Activated CD8-positive, alpha-beta T cell treated with anti-CD3 and anti-CD28 coated beads for 36 hours (primary cell): ENCODE measurements at regions not wholly inside any gene's neighbourhood (a gene's known extent, or its start where the extent isn't known, plus 50 kb on each side); places are given as distances from the start of the nearest gene placed in this dataset.

ENCODE experiments used
- ATAC-seq: fragments of 200-7000 bp; cut with Tn5 transposase; one replicate; pipeline ENCODE4 v1.10.0; 2021; ENCODE audit warnings: mild to moderate bottlenecking, moderate library complexity
- CTCF ChIA-PET: fragments of 350-600 bp; sonication (Branson Sonifier 250); formaldehyde crosslinking; loops from one replicate; lab custom pipeline; 2021; ENCODE audit warnings: antibody characterized with exemption; lab: Charles Lee
- POLR2A ChIA-PET: fragments of 350-600 bp; sonication (Branson Sonifier 250); formaldehyde crosslinking; loops from one replicate; lab custom pipeline; 2021; ENCODE audit warnings: antibody characterized with exemption; lab: Charles Lee
- DNase-seq: peaks from one replicate; pipeline ENCODE4 v3.0.0-alpha.2; 2020
- H3K27ac Mint-ChIP-seq: one replicate; pipeline ENCODE4 v1.8.0; 2021; ENCODE audit warnings: mild to moderate bottlenecking, mixed read lengths
- H3K27me3 Mint-ChIP-seq: one replicate; pipeline ENCODE4 v1.8.0; 2021; ENCODE audit warnings: mixed read lengths
- H3K36me3 Mint-ChIP-seq: one replicate; pipeline ENCODE4 v1.8.0; 2021; ENCODE audit warnings: low read depth, mixed read lengths
- H3K4me1 Mint-ChIP-seq: one replicate; pipeline ENCODE4 v1.8.0; 2021; ENCODE audit warnings: low read depth, mixed read lengths
- H3K4me3 Mint-ChIP-seq: one replicate; pipeline ENCODE4 v1.8.0; 2021; ENCODE audit warnings: mild to moderate bottlenecking, moderate library complexity, mixed read lengths
- H3K9me3 Mint-ChIP-seq: one replicate; pipeline ENCODE4 v1.8.0; 2021; ENCODE audit warnings: mixed read lengths
- CTCF ChIP-seq: fragments of 200-600 bp; IDR thresholded peaks from one replicate; pipeline ENCODE4 v1.8.0; 2022; ENCODE audit warnings: antibody characterized with exemption, mild to moderate bottlenecking
- intact Hi-C: fragments of 100-400 bp; cut with micrococcal nuclease; formaldehyde crosslinking; loops from one replicate; pipeline ENCODE4 v1.10.0; 2022

DNA sequence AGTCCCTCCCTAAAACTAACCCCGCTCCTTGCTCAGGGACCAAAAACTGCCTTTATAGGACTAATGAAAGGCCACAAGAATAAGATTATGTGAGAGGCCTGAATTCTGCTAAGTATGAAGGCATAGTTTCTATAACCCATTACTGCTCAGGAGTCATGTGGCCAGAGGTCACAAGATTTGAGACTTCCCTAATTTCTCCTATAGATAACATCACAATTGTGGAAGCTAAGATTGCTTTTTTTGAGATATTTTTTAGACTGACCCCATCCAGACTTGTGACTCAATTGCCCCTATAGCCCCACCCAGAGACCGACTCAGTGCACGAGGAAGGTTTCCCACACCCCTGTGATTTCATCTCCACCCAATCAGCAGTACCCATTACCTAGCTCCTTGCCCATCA, 504.1 kb upstream of the GOT2 start:
- no peaks in the 10 kb centered on the region for H3K4me1 Mint-ChIP-seq
- CTCF ChIA-PET = no interaction called here
- intact Hi-C loops = no loop called here
- DNase-seq (no peak), ATAC-seq (no peak)
- POLR2A ChIA-PET = no interaction called here
- H3K36me3 Mint-ChIP-seq = no peaks in the 10 kb centered on the region
- TF ChIP-seq CTCF = no peak
- no peaks in the 10 kb centered on the region for H3K9me3 Mint-ChIP-seq
- H3K27ac Mint-ChIP-seq = no peak overlapping the region
- H3K4me3 Mint-ChIP-seq = no peak overlapping the region
- H3K27me3 Mint-ChIP-seq = no peaks in the 10 kb centered on the region

GRCh38 chr16:59236804-59237458, 502.8 kb upstream of the GOT2 start:
- TF ChIP-seq CTCF = no peak
- POLR2A ChIA-PET = no interaction called here
- ATAC-seq (no peak), DNase-seq (no peak)
- H3K9me3 Mint-ChIP-seq = no peaks in the 10 kb centered on the region
- H3K27ac Mint-ChIP-seq = no peak overlapping the region
- H3K4me3 Mint-ChIP-seq = no peak overlapping the region
- CTCF ChIA-PET = interaction anchor here (1.0 kb wide), 1 partner anchor 423 kb away, joined by 3 read pairs; no protein-coding TSS in a partner anchor
- no peaks in the 10 kb centered on the region for H3K4me1 Mint-ChIP-seq
- intact Hi-C loops = no loop called here
- no peaks in the 10 kb centered on the region for H3K27me3 Mint-ChIP-seq
- H3K36me3 Mint-ChIP-seq = no peaks in the 10 kb centered on the region

DNA sequence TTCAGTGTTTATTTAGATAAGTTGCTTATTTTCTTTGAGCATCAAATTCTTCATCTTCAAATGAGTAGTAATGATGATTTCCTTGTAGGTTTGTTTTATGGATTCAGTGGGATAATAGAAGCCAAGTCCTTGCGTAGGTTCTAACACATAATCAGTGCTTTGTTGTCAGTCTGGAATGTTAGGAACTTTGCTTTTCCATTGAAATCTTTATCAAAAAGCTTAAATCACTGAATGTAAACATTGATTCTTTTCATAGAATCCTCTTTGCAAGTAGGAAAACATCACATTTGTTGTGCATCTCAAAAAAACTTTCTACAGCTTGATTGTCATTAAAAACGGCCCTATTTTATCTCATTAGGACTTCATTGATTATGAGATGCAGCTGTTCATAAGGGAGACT, 490.3 kb upstream of the GOT2 start:
- H3K4me3 Mint-ChIP-seq = no peak overlapping the region
- H3K27ac Mint-ChIP-seq = no peak overlapping the region
- H3K27me3 Mint-ChIP-seq = no peaks in the 10 kb centered on the region
- no peak for TF ChIP-seq CTCF
- intact Hi-C loops = no loop called here
- ChIA-PET CTCF (no interaction called here), POLR2A (no interaction called here)
- DNase-seq = no peak
- no peak for ATAC-seq
- no peaks in the 10 kb centered on the region for H3K4me1 Mint-ChIP-seq
- H3K36me3 Mint-ChIP-seq = no peaks in the 10 kb centered on the region
- peaks cover 1% of the 10 kb centered on the region for H3K9me3 Mint-ChIP-seq

GRCh38 chr16:59220011-59220410, 485.9 kb upstream of the GOT2 start:
- POLR2A ChIA-PET = no interaction called here

More at GRCh38 chr16:59220011-59220410, 485.9 kb upstream of the GOT2 start:
- Mint-ChIP-seq H3K36me3 (no peaks in the 10 kb centered on the region), H3K27ac (no peak overlapping the region), H3K4me1 (no peaks in the 10 kb centered on the region), H3K9me3 (no peaks in the 10 kb centered on the region), H3K27me3 (peaks cover 2% of the 10 kb centered on the region), H3K4me3 (no peak overlapping the region)
- CTCF ChIA-PET = interaction anchor here (0.6 kb wide), 1 partner anchor 87 kb away, joined by 3 read pairs; no protein-coding TSS in a partner anchor
- no peak for ATAC-seq
- intact Hi-C loops = no loop called here
- no peak for DNase-seq
- no peak for TF ChIP-seq CTCF
